ENCODE measurements at regions not wholly inside any gene's neighbourhood (a gene's known extent, or its start where the extent isn't known, plus 50 kb on each side); places are given as distances from the start of the nearest gene placed in this dataset.

DNA sequence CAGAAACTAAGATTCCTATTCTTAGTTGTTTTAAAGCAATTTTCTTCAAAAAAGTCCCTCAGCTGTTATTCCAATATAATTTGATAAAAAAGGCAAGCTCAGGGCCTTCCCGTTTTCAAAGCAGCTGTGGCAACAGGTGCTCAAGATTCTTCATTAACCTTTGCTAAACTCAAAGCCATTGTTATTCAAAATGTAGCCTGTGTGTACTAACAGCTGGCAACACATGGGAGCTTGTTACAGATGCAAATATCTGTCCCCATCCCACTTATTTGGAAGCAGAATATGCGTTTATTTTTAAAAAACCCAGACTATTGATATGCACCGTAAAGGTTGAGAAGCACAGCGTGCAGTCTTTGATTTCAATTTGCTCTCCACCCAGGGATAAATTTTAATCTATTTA, 210.4 kb upstream of the SYT10 start:
- Histone ChIP-seq H3K4me2 (ENCODE audit: insufficient read depth, insufficient read length, low read length) (no peak overlapping the region), H3K18ac (ENCODE audit: insufficient read length, low read depth, low read length) (no peak overlapping the region)
- peaks cover 47 to 49% of the 10 kb centered on the region in 2 experiments for H3K9me3 Mint-ChIP-seq

More for the DNA sequence above, 210.4 kb upstream of the SYT10 start:
- Mint-ChIP-seq H3K36me3 (ENCODE audit: insufficient read depth in 1 of 3, low read depth in 3 of 3) (peaks cover 25 to 59% (median 38%) of the 10 kb centered on the region in 3 experiments), H3K4me1 (peaks cover 5 to 17% of the 10 kb centered on the region in 2 experiments; a peak in 3 of 4 replicates), H3K27me3 (ENCODE audit: low read depth) (no peaks in the 10 kb centered on the region), H3K27ac (no peak overlapping the region), H3K4me3 (no peak overlapping the region)
- TF ChIP-seq, protein P1, sequence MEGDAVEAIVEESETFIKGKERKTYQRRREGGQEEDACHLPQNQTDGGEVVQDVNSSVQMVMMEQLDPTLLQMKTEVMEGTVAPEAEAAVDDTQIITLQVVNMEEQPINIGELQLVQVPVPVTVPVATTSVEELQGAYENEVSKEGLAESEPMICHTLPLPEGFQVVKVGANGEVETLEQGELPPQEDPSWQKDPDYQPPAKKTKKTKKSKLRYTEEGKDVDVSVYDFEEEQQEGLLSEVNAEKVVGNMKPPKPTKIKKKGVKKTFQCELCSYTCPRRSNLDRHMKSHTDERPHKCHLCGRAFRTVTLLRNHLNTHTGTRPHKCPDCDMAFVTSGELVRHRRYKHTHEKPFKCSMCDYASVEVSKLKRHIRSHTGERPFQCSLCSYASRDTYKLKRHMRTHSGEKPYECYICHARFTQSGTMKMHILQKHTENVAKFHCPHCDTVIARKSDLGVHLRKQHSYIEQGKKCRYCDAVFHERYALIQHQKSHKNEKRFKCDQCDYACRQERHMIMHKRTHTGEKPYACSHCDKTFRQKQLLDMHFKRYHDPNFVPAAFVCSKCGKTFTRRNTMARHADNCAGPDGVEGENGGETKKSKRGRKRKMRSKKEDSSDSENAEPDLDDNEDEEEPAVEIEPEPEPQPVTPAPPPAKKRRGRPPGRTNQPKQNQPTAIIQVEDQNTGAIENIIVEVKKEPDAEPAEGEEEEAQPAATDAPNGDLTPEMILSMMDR (conservative IDR thresholded peaks at IDR 0.05) = no peak
- no peak overlapping the region for H2AFZ ChIP-seq (ENCODE audit: low read length)
- WGBS (ENCODE audit: extremely low coverage, insufficient read length, low lambda C conversion rate) = no CpG with 5 or more reads among the region's 4 CpGs
- H3K9me3 ChIP-seq (ENCODE audit: control insufficient read depth, low read depth, low read length) = peaks cover 30% of the 10 kb centered on the region
- no peak overlapping the region for H4K5ac ChIP-seq (ENCODE audit: insufficient read length, low read depth, low read length)
- no peak overlapping the region for H4K8ac ChIP-seq (replicated peaks; ENCODE audit: insufficient read length, low read depth, low read length)
- DNase-seq = no peak
- no peak overlapping the region for H3K14ac ChIP-seq (ENCODE audit: insufficient read depth, low read length)
- no peak overlapping the region for H2BK120ac ChIP-seq (ENCODE audit: low read depth, low read length, poor library complexity, severe bottlenecking)
- no peak overlapping the region for H2BK20ac ChIP-seq (ENCODE audit: low read depth, low read length, poor library complexity, severe bottlenecking)
- H3K56ac ChIP-seq (ENCODE audit: insufficient read length, low read depth, low read length) = no peak overlapping the region
- H3T11ph ChIP-seq (ENCODE audit: low read length) = no peak overlapping the region
- H3K79me1 ChIP-seq (ENCODE audit: insufficient read depth, low read depth, low read length, poor library complexity, severe bottlenecking) = no peaks in the 10 kb centered on the region
- no peak overlapping the region for H2BK5ac ChIP-seq (ENCODE audit: insufficient read length, low read length)
- no peaks in the 10 kb centered on the region for H3K27me3 ChIP-seq (ENCODE audit: insufficient read depth, low read length)
- H2BK15ac ChIP-seq (ENCODE audit: low read depth, low read length) = no peak overlapping the region
- no peak overlapping the region for H3K4ac ChIP-seq (ENCODE audit: low read depth, low read length)
- H3K79me2 ChIP-seq (ENCODE audit: insufficient read depth, low read length) = no peaks in the 10 kb centered on the region
- no peak overlapping the region for H2AK5ac ChIP-seq (ENCODE audit: insufficient read length, low read length)
- H3K23me2 ChIP-seq (ENCODE audit: insufficient read length, low read depth, low read length, poor library complexity, severe bottlenecking) = no peaks in the 10 kb centered on the region
- no peak overlapping the region for H2BK12ac ChIP-seq (ENCODE audit: insufficient read length, low read depth, low read length)
- no peak overlapping the region for H4K91ac ChIP-seq (ENCODE audit: insufficient read length, low read depth, low read length)
- H3K4me1 ChIP-seq (ENCODE audit: insufficient read depth, low read length) = peaks cover 2% of the 10 kb centered on the region; the same call in 1 of the 2 replicates
- H3K27ac ChIP-seq (ENCODE audit: insufficient read length, low read depth, low read length) = no peak overlapping the region
- no peak overlapping the region for H3K9ac ChIP-seq (ENCODE audit: extremely low read depth, insufficient read length, low read length)
- H3K23ac ChIP-seq (ENCODE audit: insufficient read length, low read depth, low read length) = no peak overlapping the region
- H4K20me1 ChIP-seq (ENCODE audit: control insufficient read depth, insufficient read depth, insufficient read length) = no peaks in the 10 kb centered on the region

Measured in H9 (cell line).